Mammary epithelial cell (primary cell): ENCODE measurements at regions not wholly inside any gene's neighbourhood (a gene's known extent, or its start where the extent isn't known, plus 50 kb on each side); places are given as distances from the start of the nearest gene placed in this dataset.

Experiments
- EZH2 ChIP-seq: IDR thresholded peaks from 2 replicates; pipeline ENCODE4 v1.6.1; 2012; ENCODE audit warnings: low read length, inconsistent platforms, borderline replicate concordance
- TF ChIP-seq, protein P1 (sequence below), 2 donors: IDR thresholded peaks in 1 of 2; conservative IDR thresholded peaks in 1 of 2; 2 replicates each; pipeline ENCODE4 v1.5.1; 2011 to 2012; ENCODE audit warnings: inconsistent platforms in 2 of 2, low read length in 2 of 2, mild to moderate bottlenecking in 2 of 2, control low read depth in 1 of 2, low read depth in 1 of 2; ENCODE audit not compliant: insufficient read depth in 1 of 2; ENCODE audit errors: extremely low read depth in 1 of 2

DNA sequence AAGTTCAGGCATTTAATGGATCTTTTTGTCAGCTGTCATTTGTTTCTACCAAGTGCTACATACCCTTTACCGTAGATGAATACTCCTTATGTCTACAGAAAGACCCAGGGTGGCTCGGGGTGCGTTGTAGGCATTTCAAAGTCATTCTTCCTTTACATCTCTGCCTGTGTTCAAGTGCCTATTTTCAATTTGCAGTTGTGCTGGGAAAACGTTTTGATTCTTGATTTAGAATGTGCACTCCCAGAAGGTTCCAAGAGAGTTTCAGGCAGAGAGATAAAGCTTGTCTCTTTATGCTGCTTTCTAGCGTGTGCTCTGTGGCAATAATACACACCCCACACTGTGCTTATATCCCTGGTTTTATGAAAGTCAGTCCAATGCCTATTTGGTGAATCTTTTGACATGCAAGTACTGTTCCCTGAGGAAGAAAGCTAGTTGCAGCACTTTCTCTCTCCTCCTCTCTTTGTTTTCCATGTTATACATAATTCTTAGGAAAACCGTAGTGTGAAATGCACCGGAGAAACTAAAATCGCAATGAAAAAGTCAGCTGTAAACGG, 828.1 kb upstream of the ZNF608 start:
- TF ChIP-seq, protein P1, sequence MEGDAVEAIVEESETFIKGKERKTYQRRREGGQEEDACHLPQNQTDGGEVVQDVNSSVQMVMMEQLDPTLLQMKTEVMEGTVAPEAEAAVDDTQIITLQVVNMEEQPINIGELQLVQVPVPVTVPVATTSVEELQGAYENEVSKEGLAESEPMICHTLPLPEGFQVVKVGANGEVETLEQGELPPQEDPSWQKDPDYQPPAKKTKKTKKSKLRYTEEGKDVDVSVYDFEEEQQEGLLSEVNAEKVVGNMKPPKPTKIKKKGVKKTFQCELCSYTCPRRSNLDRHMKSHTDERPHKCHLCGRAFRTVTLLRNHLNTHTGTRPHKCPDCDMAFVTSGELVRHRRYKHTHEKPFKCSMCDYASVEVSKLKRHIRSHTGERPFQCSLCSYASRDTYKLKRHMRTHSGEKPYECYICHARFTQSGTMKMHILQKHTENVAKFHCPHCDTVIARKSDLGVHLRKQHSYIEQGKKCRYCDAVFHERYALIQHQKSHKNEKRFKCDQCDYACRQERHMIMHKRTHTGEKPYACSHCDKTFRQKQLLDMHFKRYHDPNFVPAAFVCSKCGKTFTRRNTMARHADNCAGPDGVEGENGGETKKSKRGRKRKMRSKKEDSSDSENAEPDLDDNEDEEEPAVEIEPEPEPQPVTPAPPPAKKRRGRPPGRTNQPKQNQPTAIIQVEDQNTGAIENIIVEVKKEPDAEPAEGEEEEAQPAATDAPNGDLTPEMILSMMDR (conservative IDR thresholded peaks at IDR 0.05 in 1 of 2, IDR thresholded peaks at IDR 0.05 in 1 of 2; ENCODE audit: extremely low read depth in 1 of 2, insufficient read depth in 1 of 2, low read depth in 1 of 2, low read length in 2 of 2), result no peak
- no peak for TF ChIP-seq EZH2
